Right lobe of liver (tissue), 4 donors: ENCODE measurements at regions not wholly inside any gene's neighbourhood (a gene's known extent, or its start where the extent isn't known, plus 50 kb on each side); places are given as distances from the start of the nearest gene placed in this dataset.

Source experiments
- POLR2A ChIP-seq: fragments of 450-650 bp; IDR thresholded peaks from one replicate; pipeline ENCODE4 v1.6.1; 2017; ENCODE audit warnings: antibody characterized with exemption, mild to moderate bottlenecking
- TF ChIP-seq, protein P1 (sequence below), 4 donors: fragments of 200-600 bp in 3 of 4; fragments of 450-650 bp in 1 of 4; IDR thresholded peaks; one replicate each; pipeline versions ENCODE4 v1.5.1 to v1.8.0; 2016 to 2022; ENCODE audit warnings: antibody characterized with exemption in 4 of 4, mild to moderate bottlenecking in 2 of 4
- donor health status: DM: no; HTN: no; CAD: no.
- donor health status: DM: no; HTN: no; CAD: no.
- donor health status: DM: no; HTN: yes; CAD: no.

- TF ChIP-seq, protein P1, sequence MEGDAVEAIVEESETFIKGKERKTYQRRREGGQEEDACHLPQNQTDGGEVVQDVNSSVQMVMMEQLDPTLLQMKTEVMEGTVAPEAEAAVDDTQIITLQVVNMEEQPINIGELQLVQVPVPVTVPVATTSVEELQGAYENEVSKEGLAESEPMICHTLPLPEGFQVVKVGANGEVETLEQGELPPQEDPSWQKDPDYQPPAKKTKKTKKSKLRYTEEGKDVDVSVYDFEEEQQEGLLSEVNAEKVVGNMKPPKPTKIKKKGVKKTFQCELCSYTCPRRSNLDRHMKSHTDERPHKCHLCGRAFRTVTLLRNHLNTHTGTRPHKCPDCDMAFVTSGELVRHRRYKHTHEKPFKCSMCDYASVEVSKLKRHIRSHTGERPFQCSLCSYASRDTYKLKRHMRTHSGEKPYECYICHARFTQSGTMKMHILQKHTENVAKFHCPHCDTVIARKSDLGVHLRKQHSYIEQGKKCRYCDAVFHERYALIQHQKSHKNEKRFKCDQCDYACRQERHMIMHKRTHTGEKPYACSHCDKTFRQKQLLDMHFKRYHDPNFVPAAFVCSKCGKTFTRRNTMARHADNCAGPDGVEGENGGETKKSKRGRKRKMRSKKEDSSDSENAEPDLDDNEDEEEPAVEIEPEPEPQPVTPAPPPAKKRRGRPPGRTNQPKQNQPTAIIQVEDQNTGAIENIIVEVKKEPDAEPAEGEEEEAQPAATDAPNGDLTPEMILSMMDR (IDR thresholded peaks at IDR 0.05) = no peak
- TF ChIP-seq POLR2A = no peak
Observed at GRCh38 chr7:81031996-81032395, 113.1 kb upstream of the SEMA3C start.
